HepG2 (cell line): ENCODE measurements at regions not wholly inside any gene's neighbourhood (a gene's known extent, or its start where the extent isn't known, plus 50 kb on each side); places are given as distances from the start of the nearest gene placed in this dataset.

Source experiments
- ATAC-seq: fragments of 200-7000 bp; cut with Tn5 transposase; 3 replicates; pipeline ENCODE4 v1.9.1; 2020; ENCODE audit warnings: mild to moderate bottlenecking, moderate library complexity
- BruUV-seq: library from RNA; stranded (reverse); fragments of 400-500 nt; replicated peaks from 2 replicates; lab custom pipeline; 2021; lab: Mats Ljungman, UMichigan
- CTCF ChIA-PET: fragments of 300-600 bp; formaldehyde crosslinking; extraction: SDS; loops from one replicate; lab custom pipeline; 2021; ENCODE audit warnings: low total read pairs, inconsistent platforms, low intra/inter-chr PET ratio; lab: Yijun Ruan, JAX
- POLR2A ChIA-PET: fragments of 350-600 bp; sonication (Branson Sonifier 250); formaldehyde crosslinking; loops from one replicate; lab custom pipeline; 2020; ENCODE audit warnings: antibody characterized with exemption, inconsistent platforms; lab: Yijun Ruan, JAX
- DNase-seq: peaks from one replicate; pipeline ENCODE4 v3.0.0-alpha.2; 2015; ENCODE audit warnings: low spot score
- FAIRE-seq: peaks from 3 replicates; lab custom pipeline; 2011; peaks lifted over from hg19 to GRCh38; lab: Jason Lieb, UNC
- H2AFZ ChIP-seq: one replicate; pipeline ENCODE4 v1.6.1; 2011; ENCODE audit warnings: low read length, inconsistent platforms
- H3K27ac ChIP-seq: fragments of 300-600 bp; 3 replicates; pipeline ENCODE4 v1.8.0; 2011; ENCODE audit warnings: mixed run types, mild to moderate bottlenecking, mixed read lengths, low read length, inconsistent platforms; ENCODE audit not compliant: insufficient read depth; ENCODE audit errors: extremely low read length
- H3K27me3 ChIP-seq, 2 experiments: fragments of 200-600 bp in 1 of 2; 2 replicates in 1 of 2; 3 replicates in 1 of 2; pipeline versions ENCODE4 v1.6.0 to v1.8.0; 2011; ENCODE audit warnings: low read length in 2 of 2, mild to moderate bottlenecking in 2 of 2, moderate library complexity in 2 of 2, inconsistent platforms in 1 of 2; ENCODE audit not compliant: insufficient read depth in 2 of 2, control insufficient read depth in 1 of 2
- H3K36me3 ChIP-seq, 2 experiments: fragments of 200-600 bp in 1 of 2; replicated peaks in 1 of 2; 2 replicates in 1 of 2; 3 replicates in 1 of 2; pipeline versions ENCODE4 v1.5.1 to v1.8.0; 2011; ENCODE audit warnings: low read length in 2 of 2, inconsistent platforms in 1 of 2; ENCODE audit not compliant: insufficient read depth in 2 of 2, control insufficient read depth in 1 of 2
- H3K4me1 ChIP-seq: 2 replicates; pipeline ENCODE4 v1.5.1; 2012; ENCODE audit warnings: low read length, inconsistent platforms; ENCODE audit not compliant: insufficient read depth
- H3K4me2 ChIP-seq: 2 replicates; pipeline ENCODE4 v1.6.0; 2011; ENCODE audit warnings: low read depth, low read length, inconsistent platforms
- H3K4me3 ChIP-seq, 3 experiments: fragments of 200-600 bp in 1 of 3; sonication (generic), shearing (Covaris generic) in 1 of 3; replicated peaks in 1 of 3; 2 replicates each; pipeline ENCODE4 v1.5.1; 2011 to 2016; ENCODE audit warnings: low read length in 3 of 3, inconsistent platforms in 2 of 3, low read depth in 2 of 3, mild to moderate bottlenecking in 2 of 3, control low read depth in 1 of 3, mixed read lengths in 1 of 3; ENCODE audit not compliant: insufficient read depth in 1 of 3
- H3K79me2 ChIP-seq: one replicate; pipeline ENCODE4 v1.6.1; 2011; ENCODE audit warnings: low read length, inconsistent platforms; ENCODE audit not compliant: insufficient read depth
- H3K9ac ChIP-seq: 2 replicates; pipeline ENCODE4 v1.6.0; 2011; ENCODE audit warnings: mild to moderate bottlenecking, low read depth, low read length, inconsistent platforms; ENCODE audit not compliant: insufficient read depth
- H3K9me3 ChIP-seq: 2 replicates; pipeline ENCODE4 v1.5.1; 2012; ENCODE audit warnings: mild to moderate bottlenecking, low read length
- H4K20me1 ChIP-seq: 2 replicates; pipeline ENCODE4 v1.6.0; 2011; ENCODE audit warnings: inconsistent platforms, mild to moderate bottlenecking, low read length, moderate library complexity; ENCODE audit not compliant: insufficient read depth
- AFF4 ChIP-seq: sonication (generic); formaldehyde crosslinking; IDR thresholded peaks from 2 replicates; pipeline ENCODE4 v1.4.0; 2020; ENCODE audit warnings: missing genetic modification reagents
- AKNA ChIP-seq: sonication (generic); formaldehyde crosslinking; IDR thresholded peaks from 2 replicates; pipeline ENCODE4 v1.4.0; 2020; ENCODE audit warnings: missing genetic modification reagents, borderline replicate concordance
- BHLHE40 ChIP-seq: IDR thresholded peaks from 2 replicates; pipeline ENCODE4 v1.6.1; 2011; ENCODE audit warnings: low read length, improper control_type of control experiment
- DRAP1 ChIP-seq: IDR thresholded peaks from 2 replicates; pipeline ENCODE4 v1.6.1; 2016; ENCODE audit warnings: missing genetic modification reagents, missing compliant biosample characterization
- NFYB ChIP-seq: sonication (generic); formaldehyde crosslinking; IDR thresholded peaks from 2 replicates; pipeline ENCODE4 v1.4.0; 2020; ENCODE audit warnings: missing genetic modification reagents
- RARG ChIP-seq: sonication (generic); formaldehyde crosslinking; IDR thresholded peaks from 2 replicates; pipeline ENCODE4 v1.4.0; 2020; ENCODE audit warnings: low read depth, mild to moderate bottlenecking, missing genetic modification reagents
- TFE3 ChIP-seq: IDR thresholded peaks from 2 replicates; pipeline ENCODE4 v1.6.1; 2016
- ZNF264 ChIP-seq: sonication (generic); formaldehyde crosslinking; IDR thresholded peaks from 2 replicates; pipeline ENCODE4 v1.4.0; 2020; ENCODE audit warnings: missing genetic modification reagents
- WGBS: methylation state at CpG from one replicate; pipeline ENCODE4 v1.1.6; 2017; ENCODE audit warnings: low lambda C conversion rate; 5-methylcytosine and 5-hydroxymethylcytosine counted together
- in situ Hi-C: cut with HindIII; loops from 2 replicates; pipeline ENCODE4 v1.10.0; 2017; ENCODE audit warnings: low pct_unique_long_range_greater_than_20kb; ENCODE audit not compliant: extremely low pct_ligation_motif_present
- intact Hi-C: fragments of 100-400 bp; cut with micrococcal nuclease; formaldehyde crosslinking; loops from one replicate; pipeline ENCODE4 v1.10.0; 2022; ENCODE audit not compliant: unreplicated experiment

- Histone ChIP-seq H3K4me1 (no peaks in the 10 kb centered on the region), H2AFZ (no peak overlapping the region), H3K4me2 (no peak overlapping the region), H3K36me3 (no peaks in the 10 kb centered on the region), H3K4me3 (no peak overlapping the region), H3K9ac (no peak overlapping the region), H3K27ac (no peak overlapping the region)
- WGBS, result 0% methylated on average over 1 of the region's 1 CpG
- POLR2A ChIA-PET, result no interaction called here
- FAIRE-seq (no peak), DNase-seq (no peak), ATAC-seq (no peak)
- no TSS peak for BruUV-seq
- in situ Hi-C loops, result no loop called here
- TF ChIP-seq AKNA (CRISPR knock-in tag) (no peak), NFYB (CRISPR knock-in tag) (no peak)
- TF ChIP-seq, all 625 proteins: peak for 0
- Histone ChIP-seq H3K27me3 (no peaks in the 10 kb centered on the region; a peak in 1 of 5 replicates), H4K20me1 (no peaks in the 10 kb centered on the region), H3K9me3 (no peaks in the 10 kb centered on the region), H3K79me2 (no peaks in the 10 kb centered on the region)
- intact Hi-C loops, result no loop called here
- CTCF ChIA-PET, result no interaction called here
Observed at GRCh38 chr5:96487859-96488258, 54.8 kb upstream of the PCSK1 start.

- Histone ChIP-seq H3K27me3 (no peaks in the 10 kb centered on the region; a peak in 1 of 5 replicates), H3K9me3 (no peaks in the 10 kb centered on the region), H3K27ac (no peak overlapping the region), H3K36me3 (no peaks in the 10 kb centered on the region), H4K20me1 (no peaks in the 10 kb centered on the region), H3K9ac (no peak overlapping the region), H3K4me2 (no peak overlapping the region), H3K4me3 (no peak overlapping the region), H3K4me1 (no peaks in the 10 kb centered on the region), H3K79me2 (no peaks in the 10 kb centered on the region), H2AFZ (no peak overlapping the region)
- CTCF ChIA-PET, result no interaction called here
- 0% methylated on average over 2 of the region's 2 CpGs for WGBS
- FAIRE-seq, result no peak
- BruUV-seq, result no TSS peak
- no peak for DNase-seq
- POLR2A ChIA-PET, result no interaction called here
- intact Hi-C loops, result no loop called here
- in situ Hi-C loops, result no loop called here
- ATAC-seq, result no peak
- no peak for TF ChIP-seq AFF4
- no peak for TF ChIP-seq TFE3 (CRISPR knock-in tag)
- no peak for TF ChIP-seq DRAP1 (CRISPR knock-in tag)
- no peak for TF ChIP-seq RARG (CRISPR knock-in tag)
- TF ChIP-seq ZNF264 (CRISPR knock-in tag), result no peak
- no peak for TF ChIP-seq BHLHE40
Observed at GRCh38 chr5:96489532-96489931, 56.5 kb upstream of the PCSK1 start.
